ENCODE measurements at regions not wholly inside any gene's neighbourhood (a gene's known extent, or its start where the extent isn't known, plus 50 kb on each side); places are given as distances from the start of the nearest gene placed in this dataset.
"Not testable (repeated sequence)": the region's sequence is repeated elsewhere in the genome, so short reads cannot be mapped to it uniquely, and the experiment has no call there.

- no peak for DNase-seq
Measured at GRCh38 chr2:195534971-195535370, 122.1 kb upstream of the SLC39A10 start.

DNA sequence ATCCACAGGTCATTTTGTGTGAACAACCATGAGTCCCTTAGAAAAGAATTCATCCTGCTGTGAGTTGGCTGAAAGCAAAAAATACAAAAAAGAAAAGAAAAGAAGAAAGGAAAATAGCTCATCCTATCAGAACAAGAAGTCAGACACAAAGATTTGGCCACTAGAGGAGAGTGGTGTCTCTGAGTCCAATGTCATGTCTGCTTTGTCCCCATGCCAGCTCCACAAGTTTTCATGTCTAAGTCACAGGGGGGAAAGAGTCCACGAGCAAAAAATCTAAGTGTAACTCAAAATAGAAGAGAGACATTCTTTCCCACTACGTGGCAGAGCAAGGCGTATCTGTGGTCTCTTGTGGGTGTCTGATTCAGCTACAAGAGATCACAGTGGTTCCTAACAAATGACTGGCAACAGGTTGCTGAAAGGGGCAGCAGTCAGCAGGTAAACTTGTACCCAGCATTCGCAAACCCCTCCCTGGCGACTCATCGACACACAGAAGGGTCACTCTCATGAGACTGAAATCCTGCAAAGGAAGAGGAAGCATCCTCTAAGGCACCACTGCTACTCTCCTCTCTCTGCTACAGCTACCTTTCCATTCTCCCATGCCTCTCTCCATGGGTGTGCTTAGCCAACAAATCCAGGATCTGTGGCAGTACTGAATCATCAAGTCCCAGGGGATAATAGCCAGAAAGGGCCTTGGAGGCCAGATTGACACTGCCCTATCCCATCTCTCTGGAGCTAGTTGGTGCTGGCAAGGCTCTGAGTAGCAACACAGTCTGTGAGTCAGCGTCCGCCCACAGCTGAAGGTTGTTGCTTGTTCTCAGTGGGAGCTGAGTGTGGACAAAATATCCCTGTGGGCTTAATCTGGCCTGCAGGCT, 123.0 kb upstream of the SLC39A10 start:
- DNase-seq, result no peak

GRCh38 chr2:195532628-195533271, 124.3 kb upstream of the SLC39A10 start:
- DNase-seq, result no peak

DNA sequence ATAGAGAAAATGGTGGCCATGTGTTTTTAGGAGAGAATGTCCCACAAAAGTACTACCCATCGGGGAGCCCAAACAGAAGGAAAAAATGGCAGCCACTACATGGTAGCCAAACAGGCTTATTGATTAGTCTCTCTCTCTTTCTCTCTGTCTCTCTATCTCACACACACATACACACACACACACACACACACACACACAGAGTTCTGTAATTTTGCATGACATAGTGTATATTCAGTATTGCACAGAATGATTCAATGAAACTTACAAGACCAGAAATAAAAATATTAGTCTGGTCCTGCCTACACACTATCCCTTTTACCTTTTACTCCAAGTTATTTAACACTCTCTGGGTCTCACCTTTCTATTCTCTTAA, 124.8 kb upstream of the SLC39A10 start:
- DNase-seq, result no peak

GRCh38 chr2:195531754-195532153, 125.3 kb upstream of the SLC39A10 start:
- DNase-seq, result no peak

- DNase-seq, result not testable (repeated sequence)
Measured at GRCh38 chr2:195523242-195523641, 133.8 kb upstream of the SLC39A10 start.

DNA sequence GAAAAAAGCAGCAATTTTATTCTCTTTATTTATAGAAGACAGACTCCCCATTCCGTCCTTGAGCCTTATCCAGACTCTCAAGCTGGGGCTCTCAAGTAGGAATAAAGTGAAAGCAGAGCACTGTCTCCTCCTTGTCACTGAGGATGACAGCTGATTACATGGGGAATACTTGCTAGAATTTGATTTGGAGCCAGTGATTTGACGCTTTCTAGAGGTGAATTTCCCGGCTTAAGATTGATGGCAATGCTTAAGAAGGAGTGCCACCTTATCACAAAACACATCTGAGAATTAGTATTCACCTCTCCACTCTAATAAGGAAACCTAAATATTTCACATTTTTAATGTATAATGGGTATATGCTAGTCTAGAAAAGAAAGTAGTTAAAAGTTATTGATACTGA, 135.4 kb upstream of the SLC39A10 start:
- DNase-seq, result no peak

GRCh38 chr2:195520671-195521155, 136.3 kb upstream of the SLC39A10 start:
- DNase-seq, result no peak

DNA sequence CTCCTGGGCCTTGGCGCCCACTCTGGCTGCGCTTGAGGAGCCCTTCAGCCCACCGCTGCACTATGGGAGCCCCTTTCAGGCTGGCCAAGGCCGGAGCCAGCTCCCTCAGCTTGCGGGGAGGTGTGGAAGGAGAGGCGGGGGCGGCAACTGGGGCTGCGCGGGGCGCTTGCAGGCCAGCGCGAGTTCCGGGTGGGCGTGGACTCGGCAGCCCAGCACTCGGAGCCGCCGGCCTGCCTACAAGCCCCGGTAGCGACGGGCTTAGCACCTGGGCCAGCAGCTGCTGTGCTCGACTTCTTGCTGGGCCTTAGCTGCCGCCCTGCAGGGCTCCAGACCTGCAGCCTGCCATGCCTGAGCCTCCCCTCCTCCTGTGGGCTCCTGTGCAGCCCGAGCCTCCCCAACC, 141.5 kb upstream of the SLC39A10 start:
- DNase-seq, result no peak

DNA sequence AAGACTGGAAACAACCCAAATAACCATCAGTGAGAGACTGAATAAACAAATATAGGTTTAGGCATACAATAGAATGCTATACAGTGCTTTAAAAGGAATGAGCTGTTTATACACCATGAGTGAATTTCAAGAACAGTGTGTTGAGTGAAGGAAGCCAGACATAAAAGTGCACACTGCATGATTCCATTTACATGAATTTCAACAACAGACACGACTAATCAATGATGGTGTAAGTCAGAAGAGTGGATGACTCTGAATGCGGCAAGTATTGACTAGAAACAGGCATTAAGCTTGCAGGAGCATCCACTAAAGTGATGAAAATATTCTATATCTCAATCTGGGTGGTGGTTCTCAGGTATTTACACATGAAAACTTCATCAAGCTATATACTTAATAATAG, 142.7 kb upstream of the SLC39A10 start:
- DNase-seq, result no peak

DNA sequence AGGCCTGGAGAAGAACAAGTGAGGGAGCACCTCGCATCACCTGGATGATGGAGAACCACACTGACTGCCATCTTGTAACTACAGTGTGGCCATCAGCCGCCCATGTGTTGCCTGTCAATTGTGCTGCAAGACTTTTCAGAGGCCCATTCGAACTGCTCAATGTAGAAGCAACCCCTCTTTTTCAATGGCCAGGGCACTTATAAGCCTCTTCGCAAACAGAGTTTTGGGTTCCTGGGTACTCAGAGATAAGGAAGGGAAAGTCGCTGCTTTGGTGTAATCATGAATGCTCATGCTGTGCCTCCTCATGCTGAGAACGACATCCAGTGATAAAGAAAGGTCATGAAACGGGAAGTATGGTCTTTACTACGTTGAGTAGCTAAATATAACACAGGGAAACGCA, 143.9 kb upstream of the SLC39A10 start:
- no peak for DNase-seq

- DNase-seq, result no peak
Measured at GRCh38 chr2:195509551-195509950, 147.5 kb upstream of the SLC39A10 start.

- DNase-seq, result no peak
Measured at GRCh38 chr2:195508139-195508455, 148.9 kb upstream of the SLC39A10 start.

DNA sequence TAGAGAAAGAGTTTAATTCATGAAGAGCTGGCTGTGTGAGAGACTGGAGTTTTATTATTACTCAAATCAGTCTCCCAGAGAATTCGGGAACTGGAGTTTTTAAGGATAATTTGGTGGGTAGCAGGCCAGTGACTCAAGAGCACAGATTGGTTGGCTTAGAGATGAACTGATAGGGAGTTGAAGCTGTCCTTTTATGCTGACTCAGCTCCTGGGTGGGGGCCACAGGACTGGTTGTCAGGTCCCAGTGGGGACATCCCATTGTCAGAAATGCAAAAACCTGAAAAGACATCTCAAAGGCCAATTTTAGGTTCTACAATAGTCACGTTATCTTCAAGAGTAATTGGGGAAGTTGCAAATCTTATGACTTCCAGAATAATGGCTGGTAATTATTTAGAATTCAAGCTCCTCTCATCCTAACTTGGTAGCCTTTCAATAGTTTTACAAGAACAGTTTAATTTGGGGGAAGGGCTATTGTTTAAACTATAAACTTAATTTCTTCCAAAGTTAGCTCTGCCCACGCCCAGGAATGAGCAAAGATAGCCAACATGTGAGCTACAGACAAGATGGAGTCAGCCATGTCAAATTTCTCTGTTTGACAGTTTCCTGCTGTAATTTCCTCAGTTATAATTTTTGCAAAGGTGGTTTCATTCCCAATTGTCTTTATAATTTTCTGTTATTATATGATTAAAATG, 149.4 kb upstream of the SLC39A10 start:
- no peak for DNase-seq

DNA sequence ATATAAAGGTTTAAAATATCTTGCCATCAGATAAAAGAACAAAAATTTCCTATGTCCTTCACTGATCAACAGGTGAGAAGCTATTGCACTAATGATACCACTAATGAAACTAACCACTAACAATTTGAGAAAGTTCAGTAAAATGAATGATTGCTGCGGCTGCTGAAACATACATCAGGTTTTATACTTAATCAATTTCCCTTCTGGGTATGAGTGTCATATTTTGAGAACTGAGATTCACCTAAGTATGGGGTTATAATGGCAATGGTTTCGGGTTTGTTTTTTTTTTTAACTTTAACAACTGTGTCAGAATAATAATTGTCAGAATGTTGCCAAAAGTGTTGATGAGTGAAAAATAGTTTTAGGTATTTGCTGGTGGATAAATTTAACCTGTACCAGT, 151.3 kb upstream of the SLC39A10 start:
- DNase-seq, result no peak

GRCh38 chr2:195503208-195503607, 153.8 kb upstream of the SLC39A10 start:
- no peak for DNase-seq

- no peak for DNase-seq
Measured at GRCh38 chr2:195501746-195502145, 155.3 kb upstream of the SLC39A10 start.

DNA sequence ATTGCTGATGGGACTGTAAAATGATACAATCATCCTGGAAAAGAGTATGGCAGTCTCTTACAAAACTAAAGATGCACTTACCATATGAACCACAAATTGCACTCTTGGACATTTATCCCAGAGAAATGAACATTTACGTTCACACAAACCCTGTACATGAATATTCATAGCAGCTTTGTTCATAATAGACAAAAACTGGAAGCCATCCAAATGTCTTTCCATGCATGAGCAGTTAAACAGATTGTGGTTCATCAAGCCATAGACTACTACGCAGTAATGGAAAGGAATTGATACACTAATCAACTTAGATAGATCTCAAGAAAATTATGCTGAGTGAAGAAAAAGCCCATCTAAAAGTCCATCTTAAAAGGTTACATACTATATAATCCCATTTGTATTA, 156.1 kb upstream of the SLC39A10 start:
- no peak for DNase-seq

DNA sequence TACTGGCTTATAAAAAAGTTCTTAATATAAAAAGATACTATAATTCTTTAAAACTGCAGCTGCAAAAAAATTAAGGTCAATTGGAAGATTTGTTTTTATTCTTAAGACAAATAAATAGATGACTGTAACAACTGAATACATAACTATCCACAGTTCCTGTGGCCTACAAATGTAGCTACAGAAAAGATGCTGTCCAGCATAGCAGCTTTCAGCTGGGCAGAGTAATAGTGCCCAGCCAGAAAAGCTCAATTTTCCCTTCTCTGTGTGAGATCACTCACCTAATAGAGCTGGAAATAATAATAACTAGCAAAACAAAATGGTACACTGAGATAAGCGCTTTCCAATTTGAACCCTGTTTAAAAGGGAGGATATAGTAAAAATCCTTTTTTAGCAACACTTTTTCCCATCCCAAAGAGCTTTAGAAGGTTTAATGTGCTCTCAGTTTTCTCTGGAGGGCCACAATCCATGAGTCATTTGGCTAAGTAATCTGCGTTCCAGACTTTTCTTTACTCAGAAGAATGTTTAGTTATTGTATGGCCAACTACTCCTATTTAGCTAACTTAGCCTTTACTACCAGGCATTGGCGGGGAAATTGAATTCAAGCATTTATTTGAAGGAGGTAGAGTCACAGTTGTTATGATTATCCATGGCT, 158.1 kb upstream of the SLC39A10 start:
- no peak for DNase-seq

DNA sequence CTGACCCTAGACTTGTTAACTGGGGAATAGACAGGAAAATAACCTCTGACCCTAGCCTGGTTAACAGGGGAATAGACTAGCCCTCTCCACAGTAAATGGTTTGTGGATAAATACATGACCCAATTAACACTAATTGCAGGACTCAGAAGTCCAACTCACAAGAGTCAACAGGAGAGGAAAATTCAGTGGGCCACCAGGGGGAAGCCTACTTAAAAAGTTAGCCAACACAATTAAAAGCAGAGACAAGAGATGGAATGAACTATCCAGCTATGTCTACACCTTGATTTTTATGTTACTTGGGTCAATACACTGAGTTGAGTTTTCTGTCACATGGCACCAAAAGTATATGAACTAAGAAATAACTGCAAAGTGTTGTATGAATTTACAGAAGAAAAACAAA, 158.8 kb upstream of the SLC39A10 start:
- DNase-seq, result no peak

- DNase-seq, result no peak
Measured at GRCh38 chr2:195496991-195497390, 160.0 kb upstream of the SLC39A10 start.

DNA sequence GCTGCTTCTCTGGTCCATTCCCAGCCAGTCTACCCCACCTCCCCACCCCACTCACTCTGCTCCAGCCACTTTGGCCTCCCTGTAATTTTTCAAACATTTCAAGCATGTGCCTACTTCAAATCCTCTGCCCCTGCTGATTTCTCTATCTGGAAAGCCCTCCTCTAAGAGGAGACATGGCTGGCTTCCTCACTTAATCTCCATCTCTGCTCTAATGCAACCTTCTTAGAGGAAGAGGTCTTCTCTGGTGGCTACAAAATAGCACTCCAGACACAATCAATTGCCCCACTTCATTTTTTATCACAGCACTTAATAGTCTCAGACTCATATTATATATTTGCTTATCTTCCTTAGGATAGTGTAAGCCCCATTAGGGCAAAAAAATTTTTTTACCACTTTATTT, 161.1 kb upstream of the SLC39A10 start:
- DNase-seq, result no peak

- no peak for DNase-seq
Measured at GRCh38 chr2:195495351-195495750, 161.7 kb upstream of the SLC39A10 start.

GRCh38 chr2:195494451-195494850, 162.6 kb upstream of the SLC39A10 start:
- no peak for DNase-seq

Data from 8988T (cell line).